Hematopoietic multipotent progenitor cell (in vitro differentiated cells): ENCODE measurements at regions not wholly inside any gene's neighbourhood (a gene's known extent, or its start where the extent isn't known, plus 50 kb on each side); places are given as distances from the start of the nearest gene placed in this dataset.

Source experiments
- DNase-seq, 3 donors: peaks; one replicate each; pipeline ENCODE4 v3.0.0-alpha.2; 2011 to 2015; ENCODE audit warnings: low read depth in 2 of 3, low spot score in 2 of 3

DNA sequence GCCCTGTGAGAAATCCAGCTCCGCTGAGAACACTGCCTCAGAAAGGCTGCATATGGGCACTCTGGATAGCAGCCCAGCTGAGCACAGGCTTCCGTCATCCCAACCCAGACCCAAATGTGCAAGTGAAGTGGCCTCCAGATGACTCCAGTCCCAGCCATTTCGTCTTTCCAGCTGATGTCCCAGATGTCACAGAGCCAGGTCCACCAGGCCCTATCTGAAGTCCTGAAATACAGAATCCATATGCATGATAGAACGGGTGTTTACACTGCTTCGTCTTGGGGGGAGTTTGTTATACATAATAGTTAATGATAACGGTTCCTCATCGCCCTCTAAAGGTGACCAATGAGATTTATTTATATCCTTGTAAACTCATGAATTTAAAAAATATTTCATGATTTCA is 72.6 kb upstream of the TRIM2 start:
- DNase-seq: no peak

DNA sequence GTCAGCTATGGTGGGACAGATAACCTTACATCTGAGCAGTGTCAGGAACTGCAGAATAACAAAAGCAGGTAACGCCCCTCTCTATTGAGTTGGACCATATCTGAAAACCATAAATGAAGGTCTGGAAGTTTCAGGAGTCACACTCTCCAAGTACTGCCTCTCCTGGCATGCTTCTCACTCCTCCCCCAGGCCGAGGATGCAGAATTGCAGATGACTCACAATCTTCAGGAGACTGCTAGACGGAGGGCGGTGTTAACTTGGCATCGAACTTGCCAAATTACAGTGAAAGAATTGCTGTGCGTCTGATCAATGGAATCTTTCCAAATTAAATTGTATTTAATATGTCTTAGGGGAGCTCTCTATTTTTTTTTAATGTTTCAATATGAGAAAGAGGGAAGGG is 67.1 kb upstream of the TRIM2 start:
- DNase-seq: no peak

DNA sequence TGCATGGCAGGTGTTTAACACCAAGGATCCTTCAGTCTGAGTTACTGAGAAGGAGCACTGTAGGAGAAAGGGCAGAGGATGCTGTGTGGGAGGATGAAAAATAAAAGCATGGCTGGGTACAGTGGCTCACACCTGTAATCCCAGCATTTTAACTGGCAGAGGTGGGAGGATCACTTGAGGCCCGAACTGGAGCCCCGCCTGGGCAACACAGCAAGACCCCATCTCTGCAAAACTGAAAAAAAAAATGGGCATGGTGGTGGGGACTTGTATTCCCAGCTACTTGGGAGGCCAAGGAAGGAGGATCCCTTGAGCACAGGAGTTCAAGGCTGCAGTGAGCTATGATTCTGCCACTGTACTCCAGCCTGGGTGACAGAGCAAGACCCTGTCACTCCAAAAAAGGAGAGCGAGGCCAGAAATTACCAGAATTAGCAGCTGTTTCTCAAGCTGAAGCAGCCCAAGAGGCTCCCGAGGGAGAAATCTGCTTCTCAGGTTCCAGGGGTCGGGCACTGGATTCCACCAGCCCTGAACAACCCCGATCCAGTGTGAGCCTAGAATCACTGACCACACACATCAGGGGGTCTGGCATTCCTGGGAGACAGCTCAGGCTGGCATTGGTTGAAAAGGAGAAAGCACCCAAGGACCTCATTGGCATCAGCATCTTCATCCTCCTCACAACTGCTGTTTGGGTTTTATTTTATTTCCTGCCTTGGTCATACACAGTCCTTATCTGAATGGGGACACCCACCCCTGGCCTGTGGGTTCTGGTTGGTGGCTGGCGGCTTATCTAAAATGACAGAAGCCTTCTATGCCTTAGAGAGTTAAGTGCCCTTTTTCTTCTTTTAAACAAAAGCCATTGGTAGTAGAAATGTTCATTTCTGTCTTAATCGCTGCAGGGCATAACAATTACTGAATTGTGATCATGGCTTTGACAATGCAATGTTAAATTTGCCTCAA is 66.3 kb upstream of the TRIM2 start:
- DNase-seq: peak in 2 of 3 donors; percentile 82 to 92

DNA sequence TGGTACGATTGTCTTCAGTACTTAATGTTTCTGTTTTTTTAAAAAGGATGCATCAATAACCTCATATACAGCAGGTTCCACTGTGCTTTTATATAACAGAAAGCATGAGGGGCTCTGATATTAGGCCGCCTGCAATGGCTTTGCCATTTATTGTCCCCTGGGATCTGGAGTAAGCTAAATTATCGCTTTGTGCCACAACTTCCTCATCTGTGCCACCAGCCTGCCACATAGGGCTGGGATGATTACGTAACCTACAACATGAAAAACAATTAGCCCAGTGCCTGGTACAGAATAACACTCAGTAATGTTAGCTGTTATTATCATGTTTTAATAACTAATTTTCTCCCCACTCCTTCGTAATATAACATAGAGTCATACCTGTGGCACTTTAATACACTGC is 65.5 kb upstream of the TRIM2 start:
- DNase-seq: peak in 2 of 3 donors; percentile 77 to 86

DNA sequence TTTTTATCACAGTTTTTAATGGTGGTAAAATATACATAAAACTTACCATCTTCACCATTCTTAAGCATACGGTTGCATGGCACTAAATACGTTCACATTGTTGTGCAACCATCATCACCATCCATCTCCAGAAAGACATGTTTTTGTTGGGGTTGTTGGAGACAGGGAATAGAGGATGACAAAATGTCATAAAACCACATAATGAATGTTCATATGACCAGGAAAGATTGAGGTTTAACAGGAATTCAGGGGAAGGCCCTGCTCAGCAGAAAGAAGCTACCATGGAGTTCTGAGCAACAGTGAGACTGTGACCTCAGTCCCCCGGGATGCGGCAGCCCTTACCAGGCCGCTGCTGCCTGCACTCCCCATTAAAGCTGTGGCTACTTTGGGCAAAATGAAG is 63.9 kb upstream of the TRIM2 start:
- no peak for DNase-seq

DNA sequence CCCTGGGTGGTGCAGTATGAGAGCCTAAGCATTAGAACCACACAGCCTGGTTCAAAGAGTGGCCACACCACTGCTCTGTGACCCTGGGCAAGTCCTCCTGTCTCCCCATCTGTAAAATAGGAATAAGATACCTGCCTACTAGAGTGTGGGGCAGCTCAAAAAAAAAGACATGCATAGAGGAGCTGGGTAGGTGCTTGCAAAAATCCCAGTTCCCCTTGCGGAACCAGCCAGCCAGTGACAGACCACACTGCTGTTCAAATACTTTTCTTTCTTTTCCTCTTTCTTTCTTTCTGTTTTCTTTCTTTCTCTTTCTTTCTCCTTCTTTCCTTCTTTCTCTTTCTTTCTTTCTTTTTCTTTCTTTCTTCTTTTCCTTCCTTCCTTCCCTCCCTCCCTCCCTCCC is 63.0 kb upstream of the TRIM2 start:
- no peak for DNase-seq

DNA sequence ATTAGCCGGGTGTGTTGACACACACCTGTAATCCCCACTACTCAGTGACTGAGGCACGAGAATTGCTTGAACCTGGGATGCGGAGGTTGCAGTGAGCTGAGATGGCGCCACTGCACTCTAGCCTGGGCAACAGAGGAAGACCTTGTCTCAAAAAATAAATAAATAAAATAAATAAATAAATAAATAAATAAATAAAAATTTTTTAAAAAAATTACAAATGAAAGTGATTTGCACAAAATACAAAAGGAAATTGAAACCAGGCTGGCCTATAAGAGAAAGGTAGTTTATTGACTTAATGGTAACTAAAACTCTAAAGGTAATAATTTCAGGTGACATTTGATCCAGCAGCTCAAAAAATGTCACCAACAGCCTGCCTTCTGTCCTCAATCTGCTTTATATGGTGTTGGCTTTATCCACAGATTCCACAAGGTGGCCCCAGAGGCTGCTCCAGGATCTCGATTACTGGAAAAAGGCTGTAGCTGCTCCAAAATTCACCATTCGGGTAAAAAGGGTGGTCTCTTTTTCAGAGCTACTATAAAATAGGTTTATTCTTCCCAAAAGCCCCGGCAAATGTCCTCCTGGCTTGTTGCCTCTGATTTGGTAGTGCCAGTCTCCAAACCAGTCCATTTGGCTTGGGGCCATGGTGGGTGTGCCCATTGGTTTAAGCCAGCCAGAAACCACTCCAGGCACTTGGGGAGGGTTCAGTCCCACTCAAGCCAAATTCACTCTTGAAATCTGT is 61.4 kb upstream of the TRIM2 start:
- DNase-seq: peak in 2 of 3 donors; percentile 72 to 88

DNA sequence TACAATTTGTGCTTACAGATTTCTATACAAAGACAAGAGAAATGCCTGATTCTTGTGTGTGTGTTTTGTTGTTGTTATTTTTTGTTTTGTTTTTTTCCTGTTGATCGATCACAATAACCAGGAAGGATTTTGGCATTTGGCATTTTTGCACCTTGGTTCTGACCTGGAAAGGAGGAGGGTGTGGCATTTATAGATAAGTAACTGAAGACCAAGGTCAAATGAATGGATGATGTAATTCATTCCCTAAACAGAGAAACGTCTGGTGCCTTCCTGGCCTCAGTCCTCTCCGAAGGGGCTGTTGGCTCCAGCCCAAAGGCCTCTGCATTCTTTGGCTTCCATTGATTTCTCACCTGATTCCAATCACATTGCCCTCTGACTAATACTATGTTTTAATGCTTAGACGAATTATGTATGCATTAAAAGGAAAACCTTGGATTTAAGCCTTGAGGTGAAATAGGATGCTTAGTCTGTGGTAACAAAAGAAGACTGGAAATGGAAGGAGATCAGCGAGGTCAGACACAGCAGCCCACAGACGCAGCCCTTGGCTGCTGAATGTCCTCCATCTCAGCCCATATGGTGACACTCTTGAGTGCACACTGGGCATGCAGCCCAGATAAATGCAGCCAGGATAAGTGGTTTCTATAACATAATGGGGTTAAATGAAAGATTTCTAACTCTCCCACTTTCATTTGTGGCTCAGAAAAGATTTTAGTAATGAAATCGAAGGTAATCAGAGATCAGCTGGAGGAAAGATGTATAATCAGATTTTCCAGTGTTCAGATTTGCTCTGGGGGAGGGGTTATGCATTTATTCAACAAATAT is 60.5 kb upstream of the TRIM2 start:
- no peak for DNase-seq

DNA sequence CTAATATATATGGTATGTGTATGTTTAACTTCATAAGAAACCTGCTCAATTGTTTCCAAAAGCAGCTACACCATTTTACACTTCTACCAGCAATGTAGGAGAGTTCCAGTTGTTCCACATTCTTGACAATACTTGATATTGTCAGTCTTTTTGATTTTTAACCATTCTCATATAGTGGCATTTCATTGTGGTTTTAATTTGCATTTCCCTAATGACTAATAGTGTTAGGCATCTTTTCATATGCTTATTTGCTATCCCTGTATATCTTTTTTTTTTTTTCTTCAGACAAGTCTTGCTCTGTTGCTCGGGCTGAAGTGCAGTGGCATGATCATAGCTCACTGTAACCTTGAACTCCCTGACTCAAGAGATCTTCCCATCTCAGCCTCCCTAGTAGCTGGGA is 58.2 kb upstream of the TRIM2 start:
- DNase-seq: no peak

DNA sequence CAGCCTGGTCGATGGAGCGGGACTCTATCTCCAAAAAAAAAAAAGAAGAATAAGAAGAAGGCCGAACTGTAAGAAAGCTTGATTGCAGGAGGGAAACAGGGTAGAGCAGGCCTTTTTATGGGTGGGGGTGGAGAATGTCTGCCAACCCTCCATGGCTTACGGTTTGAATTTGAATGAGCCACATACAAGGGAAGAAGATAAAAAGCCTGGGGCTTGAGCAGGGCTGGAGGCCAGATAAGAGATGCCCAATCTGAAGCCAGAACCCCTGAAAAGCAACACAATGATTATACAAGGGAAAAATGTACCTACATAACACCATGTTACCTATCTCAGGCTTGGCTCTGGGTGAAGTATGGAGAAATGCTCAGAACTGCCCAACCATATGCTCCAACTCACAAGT is 57.3 kb upstream of the TRIM2 start:
- DNase-seq: no peak

DNA sequence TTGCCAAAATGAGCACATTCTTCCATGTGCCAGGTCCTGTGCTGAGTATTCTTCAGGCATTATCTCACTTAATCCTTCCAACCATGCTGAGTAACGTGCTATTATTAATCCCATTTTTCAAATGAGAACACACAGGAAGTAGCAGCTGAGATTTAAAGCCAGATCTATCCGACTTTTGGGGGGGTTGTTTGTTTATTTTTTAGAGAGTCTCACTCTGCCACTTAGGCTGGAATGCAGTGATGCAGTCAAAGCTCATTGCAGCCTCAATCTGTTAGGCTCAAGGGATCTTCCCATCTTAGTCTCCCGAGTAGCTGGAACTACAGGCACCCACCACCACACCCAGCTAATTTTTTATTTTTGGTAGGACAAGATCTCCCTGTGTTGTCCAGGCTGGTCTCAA is 55.5 kb upstream of the TRIM2 start:
- DNase-seq: no peak

DNA sequence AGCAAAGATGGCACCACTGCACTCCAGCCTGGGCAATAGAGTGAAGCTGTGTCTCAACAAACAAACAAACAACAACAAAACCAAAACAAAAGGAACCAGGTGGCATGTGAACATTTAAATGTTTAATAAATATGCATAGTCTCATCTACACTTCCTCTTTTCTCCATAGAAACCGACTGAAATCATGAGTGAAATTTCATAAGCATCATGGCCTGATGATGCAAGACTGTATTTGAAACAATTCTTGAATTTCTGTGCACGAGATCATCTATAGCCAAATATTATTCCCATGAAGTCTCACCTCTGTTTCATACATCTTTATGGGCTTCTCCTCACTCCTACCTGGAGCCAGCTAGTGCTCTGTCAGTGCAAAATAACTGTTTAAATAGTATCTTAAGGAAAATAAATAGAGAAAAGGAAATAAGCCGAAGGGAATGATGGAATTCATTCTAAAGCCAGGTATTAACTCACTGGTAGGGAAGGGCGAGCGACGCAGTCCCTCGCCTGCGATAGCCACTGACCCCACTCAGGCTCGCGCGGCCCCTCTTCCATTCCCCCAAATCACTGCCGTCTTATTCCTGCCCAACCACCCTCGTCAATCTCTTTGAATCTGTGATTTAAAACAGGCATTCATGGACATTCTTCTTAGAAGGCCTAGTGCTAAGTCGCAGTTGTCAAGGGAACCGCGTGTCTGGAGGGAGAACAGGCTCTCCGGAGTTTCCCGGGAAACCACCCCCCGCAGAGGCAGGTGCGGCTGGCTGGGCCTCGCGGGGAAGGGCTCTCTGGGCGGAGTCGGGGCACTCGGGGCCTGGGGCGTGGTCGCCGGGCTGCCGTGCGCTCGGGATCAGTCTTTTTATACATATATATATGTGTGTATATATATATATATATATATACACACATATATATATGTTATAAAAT is 52.4 kb upstream of the TRIM2 start:
- DNase-seq: peak; percentile 31 to 76 (median 75)

DNA sequence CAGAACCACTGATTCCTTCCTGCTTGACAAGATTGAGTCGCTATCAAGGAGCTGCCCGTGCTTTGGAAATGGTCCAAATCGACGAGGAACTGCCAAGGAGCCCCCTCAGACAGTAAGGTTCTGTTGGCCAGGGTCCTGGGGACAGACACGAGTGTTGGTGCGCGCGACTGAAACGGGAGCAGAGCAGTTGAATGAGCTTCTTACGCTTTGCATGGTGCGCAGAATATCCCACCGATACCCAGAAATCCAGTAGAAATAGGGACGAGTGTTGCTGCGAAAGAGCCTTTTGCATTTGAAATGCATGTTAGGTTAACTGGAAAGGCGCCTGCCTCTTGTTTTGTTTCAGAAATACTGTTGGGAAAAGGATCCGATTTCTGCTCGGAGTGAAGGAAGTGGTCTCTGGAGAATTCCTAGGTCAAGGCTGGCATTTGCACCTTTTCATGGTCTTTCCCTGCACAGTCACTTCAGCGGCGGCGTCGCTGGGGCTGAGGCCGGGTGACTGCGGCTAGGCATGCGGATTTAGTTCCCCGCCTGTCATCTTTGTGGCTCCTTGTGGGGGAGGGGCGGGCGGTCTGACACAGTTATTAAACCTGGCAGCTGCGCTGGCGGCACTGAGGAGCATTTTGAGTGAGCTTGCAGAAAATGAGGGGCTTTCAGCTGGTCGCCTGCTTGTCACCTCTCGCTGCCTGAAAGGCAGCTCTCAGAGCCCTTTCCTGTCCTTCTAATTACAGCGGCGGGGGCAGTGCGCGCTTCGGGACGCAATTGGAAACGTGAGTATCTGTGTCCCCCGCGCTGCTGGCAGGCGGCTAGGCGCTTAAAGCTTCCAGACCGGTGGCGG is 51.5 kb upstream of the TRIM2 start:
- peak; percentile 40 to 91 (median 84) for DNase-seq

DNA sequence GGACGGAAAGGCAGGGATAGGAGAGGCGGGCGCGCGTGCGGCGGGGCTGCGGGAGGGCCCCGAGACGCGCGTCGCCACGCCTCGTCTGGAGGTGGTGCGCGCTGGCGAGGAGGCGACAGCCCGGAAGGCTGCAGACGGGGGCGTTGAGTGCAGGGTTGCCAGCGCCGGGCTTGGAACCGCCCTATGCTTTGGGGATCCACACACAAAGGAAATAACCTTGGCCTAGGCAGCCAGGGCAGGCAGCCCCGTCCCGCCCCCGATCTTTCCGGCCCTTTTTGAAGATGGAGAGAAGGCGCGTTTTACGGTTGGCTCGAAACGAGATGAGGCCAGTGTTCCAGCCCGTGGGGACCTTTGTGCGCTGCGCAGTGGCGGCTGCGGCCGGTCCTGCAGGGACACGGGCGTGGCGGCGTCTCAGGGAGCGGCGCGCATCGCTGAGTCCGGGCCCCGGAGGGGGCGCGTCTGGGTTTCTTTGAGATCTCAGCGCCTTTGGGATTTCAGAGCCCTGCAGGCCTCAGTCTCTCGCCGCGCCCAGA is 50.8 kb upstream of the TRIM2 start:
- DNase-seq: peak; percentile 58 to 79 (median 77)

DNA sequence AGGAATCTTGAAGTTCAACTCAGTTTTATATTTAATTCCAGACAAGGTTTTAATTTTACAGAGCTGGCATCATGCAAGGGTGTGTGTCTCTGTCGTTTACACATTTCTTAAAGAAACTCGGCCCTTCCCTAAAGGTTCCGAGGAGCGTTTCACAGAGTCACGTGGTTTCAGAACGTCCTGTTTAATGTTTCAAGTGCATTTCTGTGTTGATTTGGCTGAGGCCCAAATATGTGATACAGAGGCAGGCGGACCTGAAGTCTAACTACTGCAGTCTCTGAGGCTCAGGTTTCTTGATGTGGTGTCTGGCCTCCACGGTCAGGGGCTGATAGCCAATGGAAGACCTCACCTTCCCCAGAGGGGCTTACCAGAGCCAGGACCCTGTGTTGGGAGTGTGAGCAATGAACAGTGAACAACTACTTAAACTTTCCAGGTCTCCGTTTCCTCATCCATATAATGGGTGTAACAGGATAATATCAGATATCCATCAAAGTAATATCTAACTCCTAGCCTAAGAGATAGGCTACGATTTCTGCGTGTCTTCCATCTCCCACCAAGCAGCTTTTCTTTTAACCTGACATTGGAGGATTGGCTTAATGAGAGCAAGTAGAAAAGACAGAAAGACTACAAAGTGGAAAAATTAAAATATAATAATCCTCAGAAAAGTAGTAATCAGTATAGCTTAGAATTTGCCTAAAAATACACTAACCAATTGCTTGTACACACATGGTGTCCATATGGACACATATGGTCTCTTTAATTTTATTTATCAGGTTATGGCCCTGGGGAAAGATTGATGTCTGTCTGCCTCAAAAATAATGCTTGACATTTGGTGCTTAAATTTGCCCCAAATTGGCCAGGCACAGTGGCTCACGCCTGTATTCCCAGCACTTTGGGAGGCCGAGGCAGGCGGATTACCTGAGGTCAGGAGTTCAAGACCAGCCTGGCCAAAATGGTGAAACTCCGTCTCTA is 50.0 kb upstream of the TRIM2 start:
- DNase-seq: peak in 1 of 3 donors; percentile 57
